T1000 (cell line): ENCODE measurements at regions not wholly inside any gene's neighbourhood (a gene's known extent, or its start where the extent isn't known, plus 50 kb on each side); places are given as distances from the start of the nearest gene placed in this dataset.

Source experiments
- DNase-seq: peaks from one replicate; lab custom pipeline; 2025; ENCODE audit warnings: mixed read lengths; lab: John Stamatoyannopoulos, UW

- DNase-seq = no peak
Measured at GRCh38 chr5:53367727-53368126, 112.7 kb upstream of the FST start.

GRCh38 chr5:53368516-53368915 is 111.9 kb upstream of the FST start:
- no peak for DNase-seq

- no peak for DNase-seq
Measured at GRCh38 chr5:53368966-53369605, 111.3 kb upstream of the FST start.

GRCh38 chr5:53369681-53370080 is 110.7 kb upstream of the FST start:
- no peak for DNase-seq

- no peak for DNase-seq
Measured at GRCh38 chr5:53373451-53374158, 106.8 kb upstream of the FST start.

GRCh38 chr5:53376853-53377252 is 103.6 kb upstream of the FST start:
- no peak for DNase-seq

- DNase-seq = no peak
Measured at GRCh38 chr5:53378190-53378589, 102.2 kb upstream of the FST start.

GRCh38 chr5:53378590-53379247 is 101.7 kb upstream of the FST start:
- no peak for DNase-seq

- DNase-seq = no peak
Measured at GRCh38 chr5:53386341-53386740, 94.1 kb upstream of the FST start.

- no peak for DNase-seq
Measured at GRCh38 chr5:53389093-53389492, 91.3 kb upstream of the FST start.

GRCh38 chr5:53392073-53392472 is 88.4 kb upstream of the FST start:
- DNase-seq = no peak

- DNase-seq = no peak
Measured at GRCh38 chr5:53394808-53395207, 85.6 kb upstream of the FST start.

GRCh38 chr5:53397141-53397757 is 83.2 kb upstream of the FST start:
- DNase-seq = peak; percentile 14

GRCh38 chr5:53397845-53398244 is 82.6 kb upstream of the FST start:
- peak; percentile 79 for DNase-seq

GRCh38 chr5:53399926-53400697 is 80.3 kb upstream of the FST start:
- DNase-seq = no peak

GRCh38 chr5:53403291-53403690 is 77.1 kb upstream of the FST start:
- DNase-seq = no peak

GRCh38 chr5:53403758-53404157 is 76.7 kb upstream of the FST start:
- peak; percentile 18 for DNase-seq

GRCh38 chr5:53405396-53405795 is 75.0 kb upstream of the FST start:
- no peak for DNase-seq

GRCh38 chr5:53406630-53407316 is 73.7 kb upstream of the FST start:
- no peak for DNase-seq

GRCh38 chr5:53407373-53407772 is 73.1 kb upstream of the FST start:
- no peak for DNase-seq

GRCh38 chr5:53411388-53411787 is 69.0 kb upstream of the FST start:
- no peak for DNase-seq
